ENCODE measurements at regions not wholly inside any gene's neighbourhood (a gene's known extent, or its start where the extent isn't known, plus 50 kb on each side); places are given as distances from the start of the nearest gene placed in this dataset.

- DNase-seq (ENCODE audit: low spot score in 2 of 2): no peak
- no peak for FAIRE-seq
Observed at GRCh38 chr11:116537709-116538108, 235.1 kb downstream of the BUD13 start.

- no peak for DNase-seq (ENCODE audit: low spot score in 2 of 2)
- FAIRE-seq: no peak
Observed at GRCh38 chr11:116537121-116537520, 235.7 kb downstream of the BUD13 start.

- no peak for FAIRE-seq
- DNase-seq (ENCODE audit: low spot score in 2 of 2): no peak
Observed at GRCh38 chr11:116536416-116536815, 236.4 kb downstream of the BUD13 start.

GRCh38 chr11:116535994-116536393, 236.8 kb downstream of the BUD13 start:
- FAIRE-seq (no peak), DNase-seq (ENCODE audit: low spot score in 2 of 2) (no peak)

- no peak for FAIRE-seq
Observed at GRCh38 chr11:116535120-116535519, 237.7 kb downstream of the BUD13 start.

GRCh38 chr11:116534270-116534975, 238.4 kb downstream of the BUD13 start:
- FAIRE-seq: no peak
- DNase-seq (ENCODE audit: low spot score in 2 of 2): no peak

More at GRCh38 chr11:116535120-116535519, 237.7 kb downstream of the BUD13 start:
- no peak for DNase-seq (ENCODE audit: low spot score in 2 of 2)

- peak in 1 of 2 donors; percentile 39 for DNase-seq (ENCODE audit: low spot score in 2 of 2)
Observed at GRCh38 chr11:116533186-116533825, 239.5 kb downstream of the BUD13 start.

GRCh38 chr11:116532066-116532465, 240.7 kb downstream of the BUD13 start:
- no peak for FAIRE-seq
- no peak for DNase-seq (ENCODE audit: low spot score in 2 of 2)

More at GRCh38 chr11:116533186-116533825, 239.5 kb downstream of the BUD13 start:
- FAIRE-seq: no peak

- DNase-seq (ENCODE audit: low spot score in 2 of 2) (no peak), FAIRE-seq (no peak)
Observed at GRCh38 chr11:116530705-116531104, 242.1 kb downstream of the BUD13 start.

- DNase-seq (ENCODE audit: low spot score in 2 of 2): no peak
- no peak for FAIRE-seq
Observed at GRCh38 chr11:116529271-116529670, 243.5 kb downstream of the BUD13 start.

GRCh38 chr11:116527180-116527991, 245.4 kb downstream of the BUD13 start:
- FAIRE-seq (no peak), DNase-seq (ENCODE audit: low spot score in 2 of 2) (no peak)

- DNase-seq (ENCODE audit: low spot score in 2 of 2) (no peak), FAIRE-seq (no peak)
Observed at GRCh38 chr11:116525961-116526495, 246.8 kb downstream of the BUD13 start.

GRCh38 chr11:116519499-116519898, 253.3 kb downstream of the BUD13 start:
- no peak for FAIRE-seq
- DNase-seq (ENCODE audit: low spot score in 2 of 2): no peak

- no peak for FAIRE-seq
- DNase-seq (ENCODE audit: low spot score in 2 of 2): no peak
Observed at GRCh38 chr11:116518141-116518540, 254.6 kb downstream of the BUD13 start.

GRCh38 chr11:116517584-116517983, 255.2 kb downstream of the BUD13 start:
- DNase-seq (ENCODE audit: low spot score in 2 of 2) (no peak), FAIRE-seq (no peak)

- DNase-seq (ENCODE audit: low spot score in 2 of 2) (no peak), FAIRE-seq (no peak)
Observed at GRCh38 chr11:116517077-116517476, 255.7 kb downstream of the BUD13 start.

- FAIRE-seq (no peak), DNase-seq (ENCODE audit: low spot score in 2 of 2) (no peak)
Observed at GRCh38 chr11:116515664-116516184, 257.1 kb downstream of the BUD13 start.

GRCh38 chr11:116513894-116514293, 258.9 kb downstream of the BUD13 start:
- FAIRE-seq (no peak), DNase-seq (ENCODE audit: low spot score in 2 of 2) (no peak)

- DNase-seq (ENCODE audit: low spot score in 2 of 2): no peak
- FAIRE-seq: no peak
Observed at GRCh38 chr11:116513278-116513823, 259.4 kb downstream of the BUD13 start.

- DNase-seq (ENCODE audit: low spot score in 2 of 2) (no peak), FAIRE-seq (no peak)
Observed at GRCh38 chr11:116512841-116513240, 259.9 kb downstream of the BUD13 start.

Measured in frontal cortex (tissue), 3 donors.